Fibroblast of lung (primary cell): ENCODE measurements at regions not wholly inside any gene's neighbourhood (a gene's known extent, or its start where the extent isn't known, plus 50 kb on each side); places are given as distances from the start of the nearest gene placed in this dataset.
A peak's percentile ranks its signal among the peaks of the same experiment; 100 is the strongest.

Source experiments
- DNase-seq, 2 donors: peaks; one replicate each; pipeline versions ENCODE4 v3.0.0 to v3.0.0-alpha.2; 2010; ENCODE audit warnings: low read depth in 2 of 2
- H2AFZ ChIP-seq: 2 replicates; pipeline ENCODE4 v1.5.1; 2012; ENCODE audit warnings: low read length, control low read depth, inconsistent platforms
- H3K27ac ChIP-seq: 2 replicates; pipeline ENCODE4 v1.5.1; 2011; ENCODE audit warnings: low read length, control low read depth; ENCODE audit not compliant: insufficient read depth
- H3K27me3 ChIP-seq: 2 replicates; pipeline ENCODE4 v1.5.1; 2011; ENCODE audit warnings: mild to moderate bottlenecking, low read length; ENCODE audit not compliant: control insufficient read depth, insufficient read depth
- H3K36me3 ChIP-seq: 2 replicates; pipeline ENCODE4 v1.5.1; 2011; ENCODE audit warnings: low read length; ENCODE audit not compliant: control insufficient read depth, insufficient read depth
- H3K4me1 ChIP-seq: 2 replicates; pipeline ENCODE4 v1.5.1; 2011; ENCODE audit warnings: low read length; ENCODE audit not compliant: control insufficient read depth, insufficient read depth; ENCODE audit errors: extremely low read depth
- H3K4me2 ChIP-seq: 2 replicates; pipeline ENCODE4 v1.5.1; 2011; ENCODE audit warnings: low read length, control low read depth; ENCODE audit not compliant: insufficient read depth; ENCODE audit errors: extremely low read depth
- H3K4me3 ChIP-seq, 4 experiments: fragments of 200-600 bp in 1 of 4; sonication (generic) in 1 of 4; replicated peaks in 1 of 4; 2 replicates each; pipeline ENCODE4 v1.5.1; 2011 to 2016; ENCODE audit warnings: low read length in 4 of 4, low read depth in 3 of 4, mild to moderate bottlenecking in 3 of 4, control low read depth in 2 of 4, inconsistent platforms in 1 of 4, mixed read lengths in 1 of 4; ENCODE audit not compliant: insufficient read depth in 1 of 4; ENCODE audit errors: control extremely low read depth in 1 of 4
- H3K79me2 ChIP-seq: 2 replicates; pipeline ENCODE4 v1.5.1; 2012; ENCODE audit warnings: mild to moderate bottlenecking, low read length, inconsistent platforms; ENCODE audit not compliant: control insufficient read depth, insufficient read depth
- H3K9ac ChIP-seq: 2 replicates; pipeline ENCODE4 v1.5.1; 2011; ENCODE audit warnings: mild to moderate bottlenecking, low read length, control low read depth; ENCODE audit not compliant: insufficient read depth
- H3K9me3 ChIP-seq: 2 replicates; pipeline ENCODE4 v1.5.1; 2012; ENCODE audit warnings: low read depth, low read length; ENCODE audit not compliant: control insufficient read depth, insufficient read depth
- H4K20me1 ChIP-seq: 2 replicates; pipeline ENCODE4 v1.5.1; 2011; ENCODE audit warnings: low read length; ENCODE audit not compliant: control insufficient read depth, insufficient read depth; ENCODE audit errors: extremely low read depth
- CTCF ChIP-seq, 2 donors: IDR thresholded peaks in 1 of 2; conservative IDR thresholded peaks in 1 of 2; 1 replicate in 1 of 2; 2 replicates in 1 of 2; pipeline ENCODE4 v1.5.1; 2011 to 2012; ENCODE audit warnings: low read length in 2 of 2, control low read depth in 1 of 2, inconsistent platforms in 1 of 2, low read depth in 1 of 2, mild to moderate bottlenecking in 1 of 2
- EZH2 ChIP-seq: IDR thresholded peaks from 2 replicates; pipeline ENCODE4 v1.5.1; 2012; ENCODE audit warnings: low read length, control low read depth, mild to moderate bottlenecking; ENCODE audit errors: missing control alignments

- Histone ChIP-seq H3K27me3 (no peaks in the 10 kb centered on the region), H3K4me1 (no peaks in the 10 kb centered on the region), H3K9ac (no peak overlapping the region), H3K27ac (no peak overlapping the region), H2AFZ (no peak overlapping the region), H4K20me1 (no peaks in the 10 kb centered on the region), H3K9me3 (no peaks in the 10 kb centered on the region), H3K4me3 (no peak overlapping the region), H3K36me3 (no peaks in the 10 kb centered on the region), H3K79me2 (no peaks in the 10 kb centered on the region), H3K4me2 (no peak overlapping the region)
- peak in 1 of 2 donors; percentile 76 for DNase-seq
- TF ChIP-seq CTCF (conservative IDR thresholded peaks at IDR 0.05 in 1 of 2, IDR thresholded peaks at IDR 0.05 in 1 of 2; ENCODE audit: low read depth in 1 of 2, low read length in 2 of 2), result no peak
- TF ChIP-seq EZH2, result no peak
These were observed 120.1 kb upstream of the TSLP start for GRCh38 chr5:110951373-110951791.

- no peaks in the 10 kb centered on the region for H3K27me3 ChIP-seq
- H3K79me2 ChIP-seq, result no peaks in the 10 kb centered on the region
- DNase-seq, result no peak
- H4K20me1 ChIP-seq, result no peaks in the 10 kb centered on the region
- H3K9ac ChIP-seq, result no peak overlapping the region
- H3K4me3 ChIP-seq, result no peak overlapping the region
- H3K4me1 ChIP-seq, result no peaks in the 10 kb centered on the region
- H2AFZ ChIP-seq, result no peak overlapping the region
- TF ChIP-seq CTCF (conservative IDR thresholded peaks at IDR 0.05 in 1 of 2, IDR thresholded peaks at IDR 0.05 in 1 of 2; ENCODE audit: low read depth in 1 of 2, low read length in 2 of 2) (no peak), EZH2 (no peak)
- H3K4me2 ChIP-seq, result no peak overlapping the region
- no peak overlapping the region for H3K27ac ChIP-seq
- H3K36me3 ChIP-seq, result no peaks in the 10 kb centered on the region
- no peaks in the 10 kb centered on the region for H3K9me3 ChIP-seq
These were observed 115.1 kb upstream of the TSLP start for GRCh38 chr5:110956280-110956912.

- H3K4me1 ChIP-seq, result no peaks in the 10 kb centered on the region
- H3K9me3 ChIP-seq, result no peaks in the 10 kb centered on the region
- no peak overlapping the region for H2AFZ ChIP-seq
- no peaks in the 10 kb centered on the region for H4K20me1 ChIP-seq
- no peaks in the 10 kb centered on the region for H3K36me3 ChIP-seq
- H3K4me2 ChIP-seq, result no peak overlapping the region
- no peak overlapping the region for H3K4me3 ChIP-seq
- TF ChIP-seq CTCF (conservative IDR thresholded peaks at IDR 0.05 in 1 of 2, IDR thresholded peaks at IDR 0.05 in 1 of 2; ENCODE audit: low read depth in 1 of 2, low read length in 2 of 2) (no peak), EZH2 (no peak)
- H3K9ac ChIP-seq, result no peak overlapping the region
- H3K27me3 ChIP-seq, result no peaks in the 10 kb centered on the region
- H3K27ac ChIP-seq, result no peak overlapping the region
- no peak for DNase-seq
- no peaks in the 10 kb centered on the region for H3K79me2 ChIP-seq
These were observed 114.3 kb upstream of the TSLP start for GRCh38 chr5:110956913-110957813.
